HT1080 (cell line): ENCODE measurements at regions not wholly inside any gene's neighbourhood (a gene's known extent, or its start where the extent isn't known, plus 50 kb on each side); places are given as distances from the start of the nearest gene placed in this dataset.
"Not testable (repeated sequence)": the region's sequence is repeated elsewhere in the genome, so short reads cannot be mapped to it uniquely, and the experiment has no call there.

Experiments used
- DNase-seq: peaks from one replicate; pipeline ENCODE4 v3.0.0-alpha.2; 2015; ENCODE audit warnings: low read depth

DNA sequence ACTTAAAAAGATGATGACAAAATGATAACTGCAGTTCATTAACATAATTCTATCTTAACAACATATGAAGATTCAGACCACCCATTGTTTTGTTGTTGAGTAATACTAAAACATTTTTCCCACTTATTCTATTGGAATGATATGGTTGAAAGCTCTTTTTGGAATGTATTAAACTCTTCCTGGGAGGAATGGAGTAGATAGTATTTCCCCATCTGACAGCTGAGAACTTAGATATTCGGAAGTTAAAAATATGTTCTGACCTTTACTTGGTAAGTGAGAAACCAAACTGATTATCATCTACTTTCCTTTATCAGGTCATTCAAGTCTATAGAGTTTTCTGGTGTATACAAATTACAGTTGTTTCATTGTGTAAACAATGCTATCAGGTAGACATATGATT lies 452.9 kb downstream of the CSNK1G3 start:
- DNase-seq, result no peak

DNA sequence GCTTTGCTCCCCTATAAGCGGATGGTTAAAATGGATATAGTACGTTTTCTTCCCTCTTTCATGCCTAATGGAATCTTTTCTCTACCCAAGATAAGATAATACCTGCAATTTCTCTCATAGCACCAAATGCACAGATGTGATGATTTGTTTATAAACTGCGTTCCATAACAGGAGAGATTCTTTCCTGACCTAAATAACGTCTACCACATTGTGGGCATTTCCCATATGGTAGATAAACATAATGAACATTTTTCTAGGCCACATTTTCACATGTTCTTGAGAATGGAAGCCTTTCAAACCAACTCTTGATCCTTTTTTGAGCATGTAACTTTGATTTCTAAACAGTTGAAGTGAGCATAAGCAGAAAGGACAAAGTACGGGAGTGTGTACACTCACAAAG lies 448.5 kb downstream of the CSNK1G3 start:
- no peak for DNase-seq

DNA sequence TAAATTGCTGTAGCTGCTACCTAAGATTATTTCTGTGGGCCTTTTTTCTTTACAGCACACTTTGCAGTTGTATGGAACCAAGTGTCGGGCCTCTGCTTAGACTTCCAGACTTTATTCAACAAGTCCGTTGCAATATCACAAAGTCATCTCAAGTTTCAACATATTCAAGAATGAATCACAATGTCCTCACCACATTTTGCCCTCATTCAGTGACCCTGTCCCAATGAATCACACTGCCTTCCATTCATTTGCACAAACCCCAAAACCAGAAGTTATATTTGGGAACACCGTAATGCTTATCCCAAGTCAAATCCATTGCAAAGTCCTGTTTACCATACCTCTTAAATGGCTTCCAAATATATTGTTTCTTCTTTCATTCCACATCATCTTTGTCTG lies 439.6 kb downstream of the CSNK1G3 start:
- peak; percentile 95 for DNase-seq

DNA sequence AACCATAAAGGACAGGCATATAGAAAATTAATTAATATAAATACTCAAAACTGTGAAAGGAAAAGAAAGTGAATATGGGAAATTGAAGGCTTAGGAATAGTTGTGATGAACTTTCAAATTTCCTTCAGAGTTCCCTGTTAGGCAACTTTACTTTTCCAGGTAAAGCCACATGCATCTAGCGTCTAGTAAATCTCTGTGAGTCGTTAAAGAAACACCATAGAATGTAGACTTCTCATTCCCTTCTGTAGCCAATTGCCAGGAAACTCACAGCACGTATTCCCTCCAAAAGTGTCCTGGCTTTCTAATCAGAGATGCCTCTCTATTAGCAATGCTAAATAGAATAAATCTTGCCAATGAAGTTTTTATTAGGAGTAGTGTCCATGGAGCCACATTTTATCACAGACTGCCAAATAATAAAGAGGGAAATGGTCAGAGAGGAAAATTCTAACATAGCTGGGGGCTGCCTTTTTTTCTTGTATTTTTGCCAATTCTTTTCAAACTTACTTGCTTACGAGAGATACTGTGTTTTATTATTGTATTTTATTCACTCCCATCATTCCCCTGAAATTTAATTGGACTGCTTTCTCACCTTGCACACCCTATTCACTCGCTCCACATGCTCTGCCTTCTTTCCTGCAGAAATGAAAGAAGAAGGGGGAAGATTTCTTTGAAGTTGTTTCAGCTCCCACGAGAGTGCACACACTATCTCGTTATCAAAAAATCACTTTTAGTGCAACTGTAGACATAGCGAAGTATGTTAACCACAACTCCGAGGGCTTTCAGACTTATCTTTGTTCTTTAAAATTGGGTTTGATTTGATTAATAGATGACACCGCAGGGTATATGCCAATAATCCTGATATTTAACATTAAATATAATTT lies 439.0 kb downstream of the CSNK1G3 start:
- peak; percentile 3 for DNase-seq

DNA sequence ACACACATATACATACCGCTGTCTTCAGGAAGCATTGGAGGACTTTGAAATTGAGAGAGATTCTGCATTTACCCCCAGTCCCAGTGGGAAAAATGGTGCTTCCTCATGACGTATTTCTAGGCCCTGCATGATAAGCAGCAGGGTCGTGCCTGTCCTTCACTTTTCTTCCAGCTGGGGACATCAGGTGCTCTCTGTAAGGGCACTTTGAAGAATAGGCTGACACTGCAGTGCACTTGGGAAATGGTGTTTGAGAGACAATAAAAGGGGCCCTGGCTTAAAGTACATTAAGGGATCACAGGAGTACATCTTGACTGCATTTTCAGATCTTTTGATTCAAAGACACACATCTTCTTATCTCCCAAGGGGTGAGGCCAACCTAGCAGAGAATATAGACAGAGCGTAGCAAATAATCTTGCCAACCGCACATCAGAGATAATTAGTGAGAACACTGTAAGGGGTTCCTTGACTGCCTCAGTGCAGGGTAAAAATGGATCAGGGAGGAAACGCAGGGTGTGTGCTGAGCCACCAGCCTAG lies 437.9 kb downstream of the CSNK1G3 start:
- DNase-seq, result no peak

DNA sequence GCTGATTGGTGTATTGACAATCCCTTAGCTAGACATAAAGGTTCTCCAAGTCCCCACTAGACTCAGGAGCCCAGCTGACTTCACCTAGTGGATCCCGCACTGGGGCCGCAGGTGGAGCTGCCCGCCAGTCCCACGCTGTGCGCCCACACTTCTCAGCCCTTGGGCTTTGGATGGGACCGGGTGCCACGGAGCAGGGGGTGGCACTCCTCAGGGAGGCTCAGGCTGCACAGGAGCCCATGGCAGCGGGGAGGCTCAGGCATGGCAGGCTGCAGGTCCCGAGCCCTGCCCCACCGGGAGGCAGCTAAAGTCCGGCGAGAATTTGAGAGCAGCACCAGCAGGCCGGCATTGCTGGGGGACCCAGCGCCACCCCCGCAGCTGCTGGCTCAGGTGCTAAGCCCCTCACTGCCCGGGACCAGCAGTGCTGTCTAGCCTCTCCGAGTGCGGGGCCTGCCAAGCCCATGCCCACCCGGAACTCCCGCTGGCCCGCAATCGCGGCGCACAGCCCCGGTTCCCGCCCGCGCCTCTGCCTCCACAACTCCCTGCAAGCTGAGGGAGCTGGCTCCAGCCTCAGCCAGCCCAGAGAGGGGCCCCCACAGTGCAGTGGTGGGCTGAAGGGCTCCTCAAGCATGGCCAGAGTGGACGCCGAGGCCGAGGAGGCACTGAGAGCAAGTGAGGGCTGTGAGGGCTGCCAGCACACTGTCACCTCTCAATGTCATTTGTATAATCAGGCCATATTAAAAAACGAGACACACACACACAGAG lies 437.2 kb downstream of the CSNK1G3 start:
- DNase-seq, result no peak

DNA sequence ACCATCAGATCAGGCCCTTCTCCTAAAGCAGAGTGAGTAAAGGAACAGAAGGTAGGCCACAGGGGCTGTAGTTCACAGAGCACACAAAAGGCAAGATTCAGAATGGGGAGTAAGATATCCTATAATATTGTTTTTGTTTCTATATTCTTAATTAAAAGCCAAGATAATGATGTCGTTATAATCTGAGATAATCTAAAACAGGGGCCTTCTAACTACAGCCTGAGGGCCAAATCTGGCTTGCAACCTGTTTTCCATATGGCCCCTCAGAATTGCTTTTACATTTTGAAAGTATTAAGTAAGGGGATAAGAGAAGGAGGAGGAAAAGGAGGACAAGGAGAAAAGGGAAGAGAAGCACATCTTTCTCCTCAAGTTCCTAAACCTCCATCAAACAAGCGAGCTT lies 435.8 kb downstream of the CSNK1G3 start:
- DNase-seq, result no peak

DNA sequence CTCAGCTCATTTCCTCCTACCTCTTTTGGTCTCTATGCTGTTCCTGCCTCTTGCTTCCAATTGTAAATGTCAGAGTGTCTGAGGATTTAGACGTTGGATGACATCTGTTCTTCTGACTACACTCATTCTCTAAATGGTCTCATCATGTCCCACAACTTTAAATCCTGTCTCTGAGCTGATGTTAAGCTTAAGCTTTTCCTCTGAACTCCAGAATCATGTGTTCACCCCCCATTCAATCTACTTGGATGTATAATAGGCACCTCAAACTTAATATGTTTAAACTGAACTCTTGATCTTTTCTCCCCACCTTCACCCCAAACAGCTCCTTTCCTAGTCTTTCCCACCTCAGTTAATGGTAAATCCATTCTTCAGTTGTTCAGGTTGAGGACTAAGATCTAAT lies 433.6 kb downstream of the CSNK1G3 start:
- DNase-seq, result no peak

DNA sequence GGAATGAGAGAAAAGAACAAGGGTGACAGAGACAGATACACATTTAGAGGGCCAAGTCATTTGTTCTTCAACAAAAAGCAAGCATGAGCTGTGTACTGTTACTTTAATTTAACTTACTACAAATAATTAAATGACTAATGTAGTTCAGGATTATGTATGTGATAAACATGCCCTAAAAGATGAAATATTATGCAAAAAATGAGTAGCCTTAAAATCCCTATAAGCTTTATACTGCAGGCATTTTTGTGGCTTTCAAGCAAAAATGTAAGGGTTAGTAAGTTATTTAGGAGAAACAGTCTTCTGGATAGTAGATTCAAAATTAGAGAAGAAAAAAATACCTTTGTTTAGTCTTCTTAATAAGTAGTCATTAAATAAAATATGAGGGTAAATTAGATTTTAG lies 431.2 kb downstream of the CSNK1G3 start:
- DNase-seq, result no peak

DNA sequence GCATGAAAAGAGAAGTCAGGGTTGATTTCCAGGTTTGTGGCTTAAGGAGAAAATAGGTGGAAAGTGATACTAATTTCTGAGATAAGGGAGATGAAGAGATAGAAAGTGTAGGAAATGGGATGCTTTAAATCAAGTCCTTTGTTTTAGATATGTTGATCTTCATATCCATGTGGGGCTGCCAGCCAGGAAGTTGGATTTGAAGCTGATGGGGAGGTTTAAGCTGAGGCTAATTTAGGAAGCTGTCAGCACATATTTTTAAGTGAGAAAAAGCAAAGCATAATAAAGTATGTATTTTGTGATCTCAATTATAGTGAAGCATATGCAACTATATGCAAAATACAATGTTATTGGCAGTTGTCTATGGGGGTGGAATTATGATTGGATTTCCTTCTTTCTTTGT lies 428.4 kb downstream of the CSNK1G3 start:
- no peak for DNase-seq

DNA sequence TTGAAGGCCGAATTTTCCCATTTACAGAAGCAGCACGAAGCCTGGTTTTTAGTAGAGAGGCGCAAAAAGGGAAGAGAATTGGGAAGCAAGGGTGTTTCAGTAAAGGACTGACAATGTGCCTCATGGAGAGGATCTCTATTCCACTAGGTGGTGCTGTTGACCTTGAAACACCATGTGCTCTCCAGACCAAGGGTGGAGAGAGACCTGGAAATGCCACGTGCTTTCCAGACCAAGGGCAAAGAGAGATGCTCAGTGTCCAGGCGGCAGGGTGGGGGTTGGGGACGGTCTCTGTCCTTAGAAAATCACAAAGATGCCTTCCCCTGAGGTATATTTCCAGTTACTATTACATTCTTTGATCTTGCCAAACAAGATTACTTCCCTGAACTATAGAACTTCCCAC lies 425.3 kb downstream of the CSNK1G3 start:
- peak; percentile 53 for DNase-seq

DNA sequence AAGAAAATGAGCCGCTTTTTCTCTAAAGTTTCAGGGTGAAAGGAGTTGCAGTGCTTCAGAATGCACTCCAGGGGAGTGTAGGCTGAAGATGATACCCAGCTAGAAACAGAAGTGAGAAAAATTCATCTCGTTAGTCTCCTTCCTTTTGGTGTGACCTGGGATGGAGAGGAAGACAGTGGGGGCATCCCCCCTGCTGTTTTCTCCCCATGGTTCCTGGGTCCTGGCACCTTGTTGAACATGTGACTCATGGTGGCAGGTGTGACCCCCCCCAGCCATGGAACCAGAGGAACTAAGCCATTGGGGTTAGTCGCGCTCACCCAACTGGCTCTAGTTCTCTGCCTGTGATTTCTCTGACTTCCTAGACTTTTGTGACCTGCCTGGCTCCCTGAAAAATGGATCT lies 424.6 kb downstream of the CSNK1G3 start:
- DNase-seq, result no peak

DNA sequence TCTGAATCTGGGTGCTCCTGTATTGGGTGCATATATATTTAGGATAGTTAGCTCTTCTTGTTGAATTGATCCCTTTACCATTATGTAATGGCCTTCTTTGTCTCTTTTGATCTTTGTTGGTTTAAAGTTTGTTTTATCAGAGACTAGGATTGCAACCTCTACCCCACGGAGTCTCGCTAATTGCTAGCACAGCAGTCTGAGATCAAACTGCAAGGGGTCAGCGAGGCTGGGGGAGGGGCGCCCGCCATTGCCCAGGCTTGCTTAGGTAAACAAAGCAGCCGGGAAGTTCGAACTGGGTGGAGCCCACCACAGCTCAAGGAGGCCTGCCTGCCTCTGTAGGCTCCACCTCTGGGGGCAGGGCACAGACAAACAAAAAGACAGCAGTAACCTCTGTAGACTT lies 421.8 kb downstream of the CSNK1G3 start:
- not testable (repeated sequence) for DNase-seq

DNA sequence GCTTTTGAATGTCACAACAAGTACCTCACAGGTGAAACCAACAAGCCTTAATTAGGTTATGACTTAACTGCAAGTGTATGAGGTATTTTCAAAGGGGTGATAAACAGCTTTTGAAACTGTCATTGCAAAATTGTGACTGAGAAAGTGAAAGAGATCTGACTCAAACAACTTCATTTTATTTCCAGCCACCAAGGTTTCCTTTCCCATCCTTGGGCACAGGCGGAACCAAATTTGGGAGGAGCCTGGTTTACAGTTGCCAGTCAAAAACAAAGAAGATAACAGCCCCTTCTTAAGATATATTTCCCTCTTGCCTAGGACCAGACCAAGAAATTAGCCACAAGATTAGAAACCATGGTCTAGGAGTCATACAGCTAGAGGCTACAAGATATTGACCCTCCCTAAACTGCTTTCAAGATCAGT lies 417.1 kb downstream of the CSNK1G3 start:
- no peak for DNase-seq

DNA sequence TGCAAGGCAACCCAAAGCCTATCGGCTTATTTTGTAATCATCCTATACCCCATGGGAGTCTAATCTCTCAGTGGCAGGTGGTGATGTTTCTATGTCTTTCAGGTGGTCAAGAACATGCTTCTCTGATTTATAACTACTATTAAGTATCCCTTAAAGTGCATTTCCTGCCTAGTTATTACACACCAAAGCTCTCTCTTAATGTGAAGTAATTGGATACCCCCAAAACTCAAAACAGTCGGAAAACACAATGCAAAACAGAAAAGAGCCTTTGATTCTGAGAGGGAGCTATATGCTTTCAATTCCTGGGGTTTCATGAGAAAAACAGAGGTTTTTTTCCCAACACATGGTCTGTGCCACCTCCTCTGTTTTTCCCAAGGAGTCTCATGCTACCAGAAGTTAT lies 416.4 kb downstream of the CSNK1G3 start:
- no peak for DNase-seq

DNA sequence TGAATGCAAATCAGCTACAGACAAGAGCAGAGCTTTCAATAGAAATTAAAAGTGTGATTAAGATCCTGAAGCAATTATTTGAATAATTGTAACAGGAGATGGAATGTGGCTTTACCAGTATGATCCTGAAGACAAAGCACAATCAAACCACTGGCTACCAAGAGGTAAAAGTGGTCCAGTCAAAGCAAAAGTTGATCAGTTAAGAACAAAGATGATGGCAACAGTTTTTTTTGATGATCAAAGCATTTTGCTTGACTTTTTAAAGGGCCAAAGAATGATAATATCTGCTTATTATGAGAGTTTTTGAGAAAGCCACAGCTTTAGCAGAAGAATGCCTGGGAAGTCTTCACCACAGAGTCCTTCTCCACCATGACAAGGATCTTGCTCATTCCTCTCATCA lies 409.2 kb downstream of the CSNK1G3 start:
- DNase-seq, result no peak

DNA sequence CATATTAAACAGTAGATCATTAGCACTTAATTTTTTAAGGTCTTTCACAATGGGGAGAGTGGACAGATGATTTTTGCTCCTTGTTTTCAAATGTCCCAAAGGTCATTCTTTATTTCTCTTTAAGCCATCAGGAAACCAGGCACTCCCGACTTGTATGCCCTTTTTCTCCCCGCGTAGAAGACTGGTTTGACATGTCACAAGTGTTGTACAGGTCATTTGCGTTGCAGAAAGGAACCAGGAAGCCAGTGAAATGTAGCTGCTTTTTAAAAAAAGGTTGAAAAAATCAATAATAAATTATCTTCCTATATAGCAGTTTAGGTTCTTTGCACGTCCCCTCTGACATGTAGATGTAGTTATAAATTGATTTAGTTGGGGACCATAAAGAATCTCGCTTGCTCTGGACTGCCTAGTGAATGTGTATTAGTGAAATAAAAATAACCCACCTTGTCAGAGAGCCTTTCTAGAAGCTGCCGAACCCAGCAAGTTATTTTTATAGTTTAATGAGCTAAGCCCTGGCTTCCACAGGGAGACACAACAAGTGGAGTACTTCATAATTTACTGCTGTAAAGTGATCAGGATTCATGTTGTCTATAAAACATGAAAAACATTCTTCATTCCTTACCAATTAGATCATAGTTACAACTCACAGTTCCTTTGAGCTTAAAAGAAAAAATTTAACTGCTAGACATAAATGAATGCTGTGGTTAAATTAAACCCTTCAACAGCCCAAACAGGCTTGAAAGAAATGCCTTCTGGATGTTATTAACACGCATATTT lies 404.6 kb downstream of the CSNK1G3 start:
- DNase-seq, result peak; percentile 34

DNA sequence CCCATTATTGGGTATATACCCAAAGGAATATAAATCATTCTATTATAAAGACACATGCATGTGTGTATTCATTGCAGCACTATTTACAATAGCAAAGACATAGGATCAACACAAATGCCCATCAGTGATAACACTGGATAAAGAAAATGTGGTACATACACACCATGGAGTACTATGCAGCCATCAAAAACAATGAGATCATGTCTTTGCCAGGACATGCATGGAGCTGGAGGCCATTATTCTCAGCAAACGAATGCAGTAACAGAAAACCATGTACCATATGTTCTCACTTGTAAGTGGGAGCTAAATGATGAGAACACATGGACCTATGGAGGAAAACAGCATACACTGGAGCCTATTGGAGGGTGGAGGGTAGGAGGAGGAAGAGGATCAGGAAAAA lies 402.4 kb downstream of the CSNK1G3 start:
- no peak for DNase-seq

DNA sequence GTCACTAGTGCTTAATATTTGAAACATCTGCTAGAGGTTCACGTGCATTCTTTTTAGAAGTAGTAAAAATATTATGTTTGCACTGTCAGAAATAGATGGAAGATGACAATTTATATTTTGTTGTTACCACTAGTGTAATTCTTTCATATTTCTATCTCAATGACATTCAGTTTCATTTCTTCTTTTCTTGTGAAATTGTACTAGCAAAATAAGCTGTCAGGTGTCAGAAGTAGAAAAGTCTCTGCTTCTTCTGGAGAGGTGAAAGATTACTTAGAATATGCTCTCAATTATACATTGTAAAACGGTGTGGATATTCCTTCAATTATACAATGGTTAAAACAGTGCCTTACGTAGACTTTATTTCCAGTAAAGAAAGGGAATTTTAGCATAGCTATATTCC lies 395.4 kb downstream of the CSNK1G3 start:
- DNase-seq, result no peak

DNA sequence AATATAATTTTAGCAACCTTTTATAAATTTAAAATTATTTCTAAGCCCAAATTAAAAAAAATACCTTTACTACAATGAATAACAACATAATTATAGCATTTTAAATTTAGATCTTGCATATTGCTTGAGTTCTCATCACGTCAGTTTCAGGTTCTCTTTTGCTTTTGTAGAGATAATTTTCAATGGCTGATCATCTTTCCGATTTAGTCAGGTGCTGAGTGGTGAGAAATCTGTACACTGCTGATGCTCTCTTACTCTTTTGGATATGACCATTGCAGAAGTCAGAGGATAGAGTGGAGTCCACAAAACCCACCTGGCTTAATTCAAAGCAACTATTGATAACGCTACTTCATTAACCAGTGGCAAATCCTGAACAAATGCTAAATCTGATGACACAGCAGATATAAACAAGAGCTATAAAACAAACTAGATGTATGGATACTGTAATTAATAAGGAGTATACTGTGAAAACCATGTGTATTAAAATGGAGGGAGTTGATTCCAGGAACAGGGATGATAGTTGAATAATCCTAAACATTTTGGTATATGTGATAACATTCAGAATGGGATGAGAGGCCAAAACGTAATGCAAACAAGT lies 394.8 kb downstream of the CSNK1G3 start:
- DNase-seq, result no peak

DNA sequence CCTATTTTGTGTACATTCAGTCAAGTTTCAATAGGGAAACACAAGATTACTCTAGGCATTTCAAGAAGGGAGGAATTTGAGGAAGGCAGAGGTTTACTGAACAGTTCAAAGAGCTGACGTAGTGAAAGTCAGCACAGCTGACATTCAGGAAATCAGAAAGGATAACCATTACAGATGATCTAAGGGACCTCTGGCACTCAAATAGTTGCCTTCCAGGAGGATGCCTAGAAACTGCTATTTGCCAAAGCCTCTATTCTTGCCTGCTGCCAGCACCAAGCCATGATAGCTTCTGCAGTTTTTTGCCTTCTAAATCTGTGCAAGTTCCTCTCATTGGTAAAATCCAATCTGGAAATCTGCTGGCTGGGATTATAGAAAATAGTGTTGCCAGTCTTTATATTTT lies 373.1 kb downstream of the CSNK1G3 start:
- DNase-seq, result no peak
